H1 (cell line): ENCODE measurements at regions not wholly inside any gene's neighbourhood (a gene's known extent, or its start where the extent isn't known, plus 50 kb on each side); places are given as distances from the start of the nearest gene placed in this dataset.

Experiments
- CTCF ChIA-PET: fragments of 300-600 bp; sonication (Branson Sonifier 250); formaldehyde crosslinking; loops from one replicate; lab custom pipeline; 2021; ENCODE audit not compliant: partially characterized antibody; lab: Charles Lee
- POLR2A ChIA-PET: fragments of 300-600 bp; sonication (Branson Sonifier 250); formaldehyde crosslinking; loops from one replicate; lab custom pipeline; 2021; ENCODE audit warnings: inconsistent platforms; ENCODE audit not compliant: partially characterized antibody; lab: Charles Lee
- DNase-seq, 2 experiments: peaks; one replicate each; pipeline versions ENCODE4 v3.0.0 to v3.0.0-alpha.2; 2010 to 2022; ENCODE audit warnings: low spot score in 2 of 2, low read depth in 1 of 2, mixed read lengths in 1 of 2
- FAIRE-seq: peaks from 2 replicates; lab custom pipeline; 2011; peaks lifted over from hg19 to GRCh38; lab: Jason Lieb, UNC
- H2AFZ ChIP-seq: 2 replicates; pipeline ENCODE4 v1.8.1; 2012; ENCODE audit warnings: low read length, inconsistent platforms
- H2AK5ac ChIP-seq: 2 replicates; pipeline ENCODE4 v1.6.1; 2013; ENCODE audit warnings: low read depth, low read length
- H2BK120ac ChIP-seq: replicated peaks from 2 replicates; pipeline ENCODE3; 2013; ENCODE audit warnings: low read depth, low read length, inconsistent platforms
- H2BK12ac ChIP-seq: 2 replicates; pipeline ENCODE4 v1.6.1; 2013; ENCODE audit warnings: low read depth, low read length
- H2BK15ac ChIP-seq: 2 replicates; pipeline ENCODE4 v1.6.1; 2013; ENCODE audit warnings: low read length
- H2BK20ac ChIP-seq: 2 replicates; pipeline ENCODE4 v1.6.1; 2013; ENCODE audit warnings: low read length
- H2BK5ac ChIP-seq: 2 replicates; pipeline ENCODE4 v1.6.1; 2013; ENCODE audit warnings: low read depth, low read length
- H3K14ac ChIP-seq: 2 replicates; pipeline ENCODE4 v1.6.1; 2013; ENCODE audit warnings: inconsistent platforms; ENCODE audit not compliant: insufficient read length
- H3K18ac ChIP-seq: 2 replicates; pipeline ENCODE4 v1.6.1; 2013; ENCODE audit warnings: low read length; ENCODE audit errors: extremely low read depth
- H3K23ac ChIP-seq: 2 replicates; pipeline ENCODE4 v1.6.1; 2013; ENCODE audit warnings: inconsistent platforms; ENCODE audit not compliant: insufficient read length
- H3K23me2 ChIP-seq: 2 replicates; pipeline ENCODE4 v1.6.1; 2013; ENCODE audit warnings: low read depth, low read length
- H3K27ac ChIP-seq: 2 replicates; pipeline ENCODE4 v1.6.1; 2011; ENCODE audit warnings: low read depth, low read length, inconsistent platforms
- H3K27me3 ChIP-seq, 4 experiments: replicated peaks in 1 of 4; 1 replicate in 1 of 4; 2 replicates in 3 of 4; pipeline versions ENCODE4 v1.6.1 to v1.8.1; 2011 to 2013; ENCODE audit warnings: low read length in 3 of 4, mild to moderate bottlenecking in 3 of 4, inconsistent platforms in 2 of 4, mixed read lengths in 2 of 4, moderate library complexity in 1 of 4; ENCODE audit not compliant: control insufficient read depth in 3 of 4, insufficient read depth in 3 of 4; ENCODE audit errors: extremely low read depth in 1 of 4
- H3K36me3 ChIP-seq, 4 experiments: 2 replicates each; pipeline versions ENCODE4 v1.6.1 to v1.8.1; 2011 to 2013; ENCODE audit warnings: mild to moderate bottlenecking in 4 of 4, low read length in 3 of 4, moderate library complexity in 2 of 4, control low read depth in 1 of 4, inconsistent platforms in 1 of 4; ENCODE audit not compliant: insufficient read depth in 4 of 4, control insufficient read depth in 2 of 4
- H3K4ac ChIP-seq: replicated peaks from 2 replicates; pipeline ENCODE3; 2013; ENCODE audit warnings: low read length, low read depth, mixed read lengths, inconsistent platforms; ENCODE audit not compliant: insufficient read length
- H3K4me1 ChIP-seq, 4 experiments: replicated peaks in 1 of 4; 1 replicate in 1 of 4; 2 replicates in 3 of 4; pipeline versions ENCODE4 v1.6.1 to v1.8.1; 2011 to 2013; ENCODE audit warnings: low read length in 3 of 4, inconsistent platforms in 2 of 4, mixed read lengths in 1 of 4; ENCODE audit not compliant: insufficient read depth in 4 of 4, control insufficient read depth in 3 of 4
- H3K4me2 ChIP-seq, 2 experiments: 2 replicates each; pipeline versions ENCODE4 v1.6.1 to v1.8.1; 2011 to 2013; ENCODE audit warnings: low read depth in 2 of 2, low read length in 2 of 2, control low read depth in 1 of 2, inconsistent platforms in 1 of 2, mild to moderate bottlenecking in 1 of 2; ENCODE audit not compliant: insufficient read depth in 1 of 2
- H3K4me3 ChIP-seq, 4 experiments: fragments of 200-600, 300-600 bp in 1 of 4; sonication (generic), shearing (Covaris generic), sonication (Bioruptor Twin) in 1 of 4; 2 replicates each; pipeline versions ENCODE4 v1.5.1 to v1.8.1; 2011 to 2016; ENCODE audit warnings: low read length in 4 of 4, low read depth in 3 of 4, control low read depth in 2 of 4, inconsistent platforms in 2 of 4, mild to moderate bottlenecking in 2 of 4, mixed read lengths in 1 of 4, moderate library complexity in 1 of 4; ENCODE audit not compliant: insufficient read depth in 2 of 4; ENCODE audit errors: extremely low read depth in 1 of 4
- H3K56ac ChIP-seq: replicated peaks from 2 replicates; pipeline ENCODE3; 2013; ENCODE audit warnings: low read depth, mild to moderate bottlenecking, mixed read lengths, low read length, inconsistent platforms; ENCODE audit not compliant: insufficient read length
- H3K79me1 ChIP-seq: 2 replicates; pipeline ENCODE4 v1.6.1; 2013; ENCODE audit warnings: low read depth, low read length, control low read depth
- H3K79me2 ChIP-seq, 2 experiments: 2 replicates each; pipeline versions ENCODE4 v1.6.1 to v1.8.1; 2012 to 2013; ENCODE audit warnings: low read length in 2 of 2, mild to moderate bottlenecking in 2 of 2, inconsistent platforms in 1 of 2; ENCODE audit not compliant: insufficient read depth in 2 of 2, control insufficient read depth in 1 of 2
- H3K9ac ChIP-seq, 4 experiments: replicated peaks in 1 of 4; 1 replicate in 1 of 4; 2 replicates in 3 of 4; pipeline versions ENCODE4 v1.6.1 to v1.8.1; 2011 to 2013; ENCODE audit warnings: low read depth in 3 of 4, low read length in 3 of 4, control low read depth in 2 of 4, mild to moderate bottlenecking in 2 of 4, moderate library complexity in 2 of 4, inconsistent platforms in 1 of 4; ENCODE audit errors: extremely low read depth in 1 of 4
- H3K9me3 ChIP-seq, 2 experiments: 2 replicates each; pipeline versions ENCODE4 v1.6.1 to v1.8.1; 2012 to 2013; ENCODE audit warnings: mild to moderate bottlenecking in 2 of 2, moderate library complexity in 2 of 2, control low read depth in 1 of 2, inconsistent platforms in 1 of 2, low read depth in 1 of 2, low read length in 1 of 2, mixed read lengths in 1 of 2; ENCODE audit not compliant: insufficient read depth in 2 of 2
- H4K20me1 ChIP-seq, 2 experiments: replicated peaks in 1 of 2; 2 replicates each; pipeline versions ENCODE3 to v1.8.1; 2011 to 2013; ENCODE audit warnings: inconsistent platforms in 2 of 2, low read length in 2 of 2, mild to moderate bottlenecking in 1 of 2; ENCODE audit not compliant: insufficient read depth in 2 of 2, control insufficient read depth in 1 of 2
- H4K5ac ChIP-seq: 2 replicates; pipeline ENCODE4 v1.6.1; 2013; ENCODE audit warnings: low read length, low read depth, mixed read lengths, inconsistent platforms; ENCODE audit not compliant: insufficient read length
- H4K8ac ChIP-seq: 2 replicates; pipeline ENCODE4 v1.8.0; 2013; ENCODE audit warnings: mild to moderate bottlenecking, moderate library complexity, low read length, inconsistent platforms; ENCODE audit not compliant: insufficient read depth; ENCODE audit errors: extremely low read depth
- H4K91ac ChIP-seq: replicated peaks from 2 replicates; pipeline ENCODE3; 2013; ENCODE audit warnings: low read length, mixed read lengths, inconsistent platforms; ENCODE audit not compliant: insufficient read length
- SIRT6 ChIP-seq: IDR thresholded peaks from one replicate; pipeline ENCODE4 v1.7.1; 2012; ENCODE audit warnings: low read length, inconsistent platforms
- WGBS, 2 experiments: shearing (Covaris generic) in 1 of 2; methylation state at CpG; one replicate each; pipeline versions ENCODE4 v1.1.6 to v1.1.7; 2013 to 2015; ENCODE audit warnings: low lambda C conversion rate in 2 of 2, mixed read lengths in 2 of 2, inconsistent platforms in 1 of 2, low coverage in 1 of 2, missing lambda C conversion rate in 1 of 2; ENCODE audit not compliant: insufficient replicate concordance in 2 of 2, insufficient coverage in 1 of 2, insufficient read length in 1 of 2; ENCODE audit errors: extremely low coverage in 1 of 2, missing lambda C conversion rate in 1 of 2; 5-methylcytosine and 5-hydroxymethylcytosine counted together

GRCh38 chr13:87923753-87924152 lies 252.6 kb downstream of the SLITRK5 start:
- Histone ChIP-seq H3K9me3 (no peaks in the 10 kb centered on the region), H3K23ac (no peak overlapping the region), H4K91ac (no peak overlapping the region), H3K23me2 (no peaks in the 10 kb centered on the region), H3K4me1 (peaks cover 0 to 3% (median 0%) of the 10 kb centered on the region in 4 experiments; a peak in 1 of 7 replicates), H2BK20ac (no peak overlapping the region), H2AFZ (no peak overlapping the region), H3K56ac (no peak overlapping the region), H3K4me3 (no peak overlapping the region), H3K27ac (no peak overlapping the region), H3K9ac (no peak overlapping the region), H2AK5ac (no peak overlapping the region), H2BK15ac (no peak overlapping the region), H4K8ac (no peak overlapping the region), H3K4me2 (no peak overlapping the region), H3K79me1 (no peaks in the 10 kb centered on the region), H3K4ac (no peak overlapping the region), H4K20me1 (no peaks in the 10 kb centered on the region), H2BK12ac (no peak overlapping the region), H3K18ac (no peak overlapping the region), H2BK120ac (no peak overlapping the region), H3K27me3 (no peaks in the 10 kb centered on the region), H3K36me3 (no peaks in the 10 kb centered on the region), H3K79me2 (no peaks in the 10 kb centered on the region), H4K5ac (no peak overlapping the region), H2BK5ac (no peak overlapping the region), H3K14ac (no peak overlapping the region)
- POLR2A ChIA-PET = no interaction called here
- TF ChIP-seq SIRT6 = no peak
- CTCF ChIA-PET = no interaction called here
- FAIRE-seq (no peak), DNase-seq (no peak)
- WGBS, 2 experiments = 90% methylated on average over 3 of the region's 3 CpGs; no CpG with 5 or more reads in 1 of the 2 experiments
